Keratinocyte (primary cell): ENCODE measurements at regions not wholly inside any gene's neighbourhood (a gene's known extent, or its start where the extent isn't known, plus 50 kb on each side); places are given as distances from the start of the nearest gene placed in this dataset.

Experiments used
- DNase-seq: peaks from one replicate; pipeline ENCODE4 v3.0.0-alpha.2; 2011; ENCODE audit warnings: low read depth, missing footprints, low spot score
- FAIRE-seq: peaks from 2 replicates; lab custom pipeline; 2011; peaks lifted over from hg19 to GRCh38; lab: Jason Lieb, UNC
- H2AFZ ChIP-seq: 2 replicates; pipeline ENCODE4 v1.6.0; 2012; ENCODE audit warnings: low read length, control low read depth, inconsistent platforms; ENCODE audit not compliant: control insufficient read depth
- H3K27ac ChIP-seq: 2 replicates; pipeline ENCODE4 v1.5.1; 2011; ENCODE audit warnings: low read length; ENCODE audit not compliant: control insufficient read depth, insufficient read depth
- H3K27me3 ChIP-seq: 3 replicates; pipeline ENCODE4 v1.6.0; 2011; ENCODE audit warnings: low read length; ENCODE audit not compliant: control insufficient read depth, insufficient read depth; ENCODE audit errors: extremely low read depth
- H3K36me3 ChIP-seq, 2 experiments: 2 replicates in 1 of 2; 3 replicates in 1 of 2; pipeline ENCODE4 v1.5.1; 2011; ENCODE audit warnings: low read length in 2 of 2, mild to moderate bottlenecking in 1 of 2; ENCODE audit not compliant: control insufficient read depth in 2 of 2, insufficient read depth in 2 of 2; ENCODE audit errors: extremely low read depth in 1 of 2
- H3K4me1 ChIP-seq: 3 replicates; pipeline ENCODE4 v1.5.1; 2011; ENCODE audit warnings: low read length; ENCODE audit not compliant: control insufficient read depth, insufficient read depth; ENCODE audit errors: extremely low read depth
- H3K4me2 ChIP-seq: 3 replicates; pipeline ENCODE4 v1.6.0; 2011; ENCODE audit warnings: low read depth, low read length; ENCODE audit not compliant: control insufficient read depth, insufficient read depth; ENCODE audit errors: extremely low read depth
- H3K4me3 ChIP-seq, 3 experiments: fragments of 200-600 bp in 1 of 3; sonication (generic) in 1 of 3; 2 replicates in 2 of 3; 3 replicates in 1 of 3; pipeline ENCODE4 v1.5.1; 2011 to 2016; ENCODE audit warnings: low read length in 3 of 3, mild to moderate bottlenecking in 3 of 3, control low read depth in 2 of 3, inconsistent platforms in 1 of 3, low read depth in 1 of 3, mixed read lengths in 1 of 3, mixed run types in 1 of 3, moderate library complexity in 1 of 3; ENCODE audit not compliant: control insufficient read depth in 2 of 3, insufficient read depth in 2 of 3; ENCODE audit errors: extremely low read depth in 1 of 3
- H3K79me2 ChIP-seq: 2 replicates; pipeline ENCODE4 v1.6.0; 2012; ENCODE audit warnings: low read length; ENCODE audit not compliant: control insufficient read depth, insufficient read depth
- H3K9ac ChIP-seq: 3 replicates; pipeline ENCODE4 v1.6.0; 2011; ENCODE audit warnings: low read length; ENCODE audit not compliant: control insufficient read depth, insufficient read depth; ENCODE audit errors: extremely low read depth
- H3K9me1 ChIP-seq: 3 replicates; pipeline ENCODE4 v1.6.0; 2011; ENCODE audit warnings: low read length; ENCODE audit not compliant: control insufficient read depth, insufficient read depth; ENCODE audit errors: extremely low read depth
- H3K9me3 ChIP-seq: 2 replicates; pipeline ENCODE4 v1.5.1; 2012; ENCODE audit warnings: low read depth, low read length; ENCODE audit not compliant: control insufficient read depth
- H4K20me1 ChIP-seq: 3 replicates; pipeline ENCODE4 v1.6.0; 2011; ENCODE audit warnings: low read length; ENCODE audit not compliant: control insufficient read depth, insufficient read depth; ENCODE audit errors: extremely low read depth
- EZH2 ChIP-seq: IDR thresholded peaks from one replicate; pipeline ENCODE4 v1.6.1; 2012; ENCODE audit warnings: inconsistent platforms, mild to moderate bottlenecking, low read length, moderate library complexity
- dilution Hi-C: fragments of 300-500 bp; cut with MboI; formaldehyde crosslinking; loops from one replicate; pipeline ENCODE4 v1.7.0; 2020; ENCODE audit warnings: low sequenced_read_pairs; ENCODE audit not compliant: extremely low pct_ligation_motif_present
- TF ChIP-seq, protein P1 (sequence below), 3 experiments: IDR thresholded peaks in 1 of 3; conservative IDR thresholded peaks in 1 of 3; optimal IDR thresholded peaks in 1 of 3; 2 replicates in 2 of 3; 3 replicates in 1 of 3; pipeline versions ENCODE3 to v1.5.1; 2011; ENCODE audit warnings: low read length in 3 of 3, mild to moderate bottlenecking in 3 of 3, moderate library complexity in 2 of 3, control low read depth in 1 of 3, inconsistent platforms in 1 of 3; ENCODE audit not compliant: insufficient read depth in 2 of 3; ENCODE audit errors: extremely low read depth in 1 of 3

DNA sequence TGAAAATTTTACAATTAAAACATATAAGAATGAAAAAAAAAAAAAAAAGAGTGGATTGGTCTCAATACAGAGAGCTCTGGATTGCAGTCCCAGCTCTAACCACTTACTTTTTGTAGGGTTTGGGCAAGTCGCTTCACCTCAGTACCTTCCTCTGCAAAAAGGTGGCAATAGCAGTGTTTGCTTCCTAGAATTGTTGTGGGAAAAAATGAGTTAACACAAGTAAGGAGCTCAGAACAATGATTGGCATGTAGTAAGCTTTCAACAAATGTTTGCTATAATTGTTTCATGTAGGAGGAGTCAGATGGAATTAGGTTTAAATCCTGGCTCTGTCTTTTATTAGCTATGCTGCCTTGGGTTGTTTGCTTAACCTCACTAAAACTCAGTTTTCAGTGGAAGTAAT, 425.2 kb upstream of the TBL1XR1 start:
- H3K4me3 ChIP-seq, result no peak overlapping the region
- DNase-seq (no peak), FAIRE-seq (no peak)
- H3K9me3 ChIP-seq, result no peaks in the 10 kb centered on the region
- no peak for TF ChIP-seq EZH2
- TF ChIP-seq, protein P1, sequence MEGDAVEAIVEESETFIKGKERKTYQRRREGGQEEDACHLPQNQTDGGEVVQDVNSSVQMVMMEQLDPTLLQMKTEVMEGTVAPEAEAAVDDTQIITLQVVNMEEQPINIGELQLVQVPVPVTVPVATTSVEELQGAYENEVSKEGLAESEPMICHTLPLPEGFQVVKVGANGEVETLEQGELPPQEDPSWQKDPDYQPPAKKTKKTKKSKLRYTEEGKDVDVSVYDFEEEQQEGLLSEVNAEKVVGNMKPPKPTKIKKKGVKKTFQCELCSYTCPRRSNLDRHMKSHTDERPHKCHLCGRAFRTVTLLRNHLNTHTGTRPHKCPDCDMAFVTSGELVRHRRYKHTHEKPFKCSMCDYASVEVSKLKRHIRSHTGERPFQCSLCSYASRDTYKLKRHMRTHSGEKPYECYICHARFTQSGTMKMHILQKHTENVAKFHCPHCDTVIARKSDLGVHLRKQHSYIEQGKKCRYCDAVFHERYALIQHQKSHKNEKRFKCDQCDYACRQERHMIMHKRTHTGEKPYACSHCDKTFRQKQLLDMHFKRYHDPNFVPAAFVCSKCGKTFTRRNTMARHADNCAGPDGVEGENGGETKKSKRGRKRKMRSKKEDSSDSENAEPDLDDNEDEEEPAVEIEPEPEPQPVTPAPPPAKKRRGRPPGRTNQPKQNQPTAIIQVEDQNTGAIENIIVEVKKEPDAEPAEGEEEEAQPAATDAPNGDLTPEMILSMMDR (optimal IDR thresholded peaks at IDR 0.05 in 1 of 3, IDR thresholded peaks at IDR 0.05 in 1 of 3, conservative IDR thresholded peaks at IDR 0.05 in 1 of 3; ENCODE audit: extremely low read depth in 1 of 3, insufficient read depth in 2 of 3, low read length in 3 of 3), result no peak
- H3K9me1 ChIP-seq, result no peaks in the 10 kb centered on the region
- H3K36me3 ChIP-seq, result no peaks in the 10 kb centered on the region
- no peak overlapping the region for H2AFZ ChIP-seq
- H4K20me1 ChIP-seq, result no peaks in the 10 kb centered on the region
- no peak overlapping the region for H3K9ac ChIP-seq
- no peaks in the 10 kb centered on the region for H3K27me3 ChIP-seq
- dilution Hi-C loops, result no loop called here
- no peak overlapping the region for H3K27ac ChIP-seq
- no peaks in the 10 kb centered on the region for H3K79me2 ChIP-seq
- H3K4me2 ChIP-seq, result no peak overlapping the region
- H3K4me1 ChIP-seq, result peaks cover 7% of the 10 kb centered on the region

DNA sequence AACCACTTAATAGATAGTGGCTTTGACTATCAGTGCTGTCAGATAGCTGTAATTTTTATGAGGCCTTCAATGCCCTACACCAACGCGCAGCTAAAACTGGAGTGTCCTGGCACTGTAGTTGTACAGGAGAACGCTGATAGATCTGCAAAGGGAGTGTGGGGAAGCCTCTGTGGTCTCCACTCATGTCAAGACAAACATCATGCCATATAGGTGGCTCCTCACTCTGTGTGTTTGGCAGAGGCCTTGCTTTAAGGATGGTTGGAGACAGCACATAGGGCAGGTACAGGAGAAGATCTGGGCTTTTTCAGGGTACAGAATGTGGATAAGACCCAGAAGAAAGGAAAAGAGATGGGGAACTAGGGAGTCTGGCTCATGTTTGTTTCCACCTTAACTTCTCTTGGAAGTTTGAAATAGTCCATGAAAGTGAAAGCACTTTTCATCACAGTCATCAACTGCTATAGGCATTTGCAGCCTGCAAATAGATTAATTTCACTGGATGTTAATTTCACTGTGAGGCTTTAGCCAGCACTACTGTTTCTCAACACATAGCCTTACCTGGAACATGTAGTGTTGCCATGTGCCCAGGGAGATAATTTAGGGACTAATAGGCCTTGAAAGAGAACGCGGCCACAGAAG, 425.8 kb upstream of the TBL1XR1 start:
- no peak for FAIRE-seq
- no peak overlapping the region for H3K4me3 ChIP-seq

More for the DNA sequence above, 425.8 kb upstream of the TBL1XR1 start:
- Histone ChIP-seq H3K9me1 (no peaks in the 10 kb centered on the region), H4K20me1 (no peaks in the 10 kb centered on the region), H3K4me1 (peaks cover 7% of the 10 kb centered on the region), H3K27ac (no peak overlapping the region), H3K9me3 (no peaks in the 10 kb centered on the region), H3K4me2 (no peak overlapping the region), H3K27me3 (no peaks in the 10 kb centered on the region), H2AFZ (no peak overlapping the region), H3K79me2 (no peaks in the 10 kb centered on the region), H3K36me3 (no peaks in the 10 kb centered on the region), H3K9ac (no peak overlapping the region)
- dilution Hi-C loops, result no loop called here
- DNase-seq, result no peak
- TF ChIP-seq, protein P1 (optimal IDR thresholded peaks at IDR 0.05 in 1 of 3, IDR thresholded peaks at IDR 0.05 in 1 of 3, conservative IDR thresholded peaks at IDR 0.05 in 1 of 3; ENCODE audit: extremely low read depth in 1 of 3, insufficient read depth in 2 of 3, low read length in 3 of 3), result no peak
- no peak for TF ChIP-seq EZH2
